Peyer's patch (tissue), 4 donors: ENCODE measurements at regions not wholly inside any gene's neighbourhood (a gene's known extent, or its start where the extent isn't known, plus 50 kb on each side); places are given as distances from the start of the nearest gene placed in this dataset.

Experiments
- DNase-seq, 3 donors: peaks; one replicate each; pipeline ENCODE4 v3.0.0-alpha.2; 2017 to 2019
- H3K27ac ChIP-seq, 4 donors: fragments of 200-600 bp; sonication (generic); one replicate each; pipeline ENCODE4 v1.5.1; 2016 to 2019
- H3K27me3 ChIP-seq, 2 donors: fragments of 200-600 bp; sonication (generic); one replicate each; pipeline ENCODE4 v1.5.1; 2019
- H3K36me3 ChIP-seq, 3 donors: fragments of 200-600 bp; sonication (generic); one replicate each; pipeline ENCODE4 v1.5.1; 2016 to 2019
- H3K4me1 ChIP-seq, 4 donors: fragments of 200-600 bp; sonication (generic); one replicate each; pipeline ENCODE4 v1.5.1; 2016 to 2019
- H3K4me3 ChIP-seq, 4 donors: fragments of 200-600 bp; sonication (generic); 1 replicate in 3 of 4; 2 replicates in 1 of 4; pipeline ENCODE4 v1.5.1; 2016 to 2019; ENCODE audit warnings: mild to moderate bottlenecking in 1 of 4
- H3K9me3 ChIP-seq, 4 donors: fragments of 200-600 bp; sonication (generic); one replicate each; pipeline ENCODE4 v1.5.1; 2016 to 2019; ENCODE audit warnings: mild to moderate bottlenecking in 1 of 4
- POLR2A ChIP-seq, 2 donors: fragments of 450-650 bp; IDR thresholded peaks; one replicate each; pipeline ENCODE4 v1.5.1; 2017; ENCODE audit warnings: antibody characterized with exemption in 2 of 2, mild to moderate bottlenecking in 2 of 2, moderate library complexity in 2 of 2
- TF ChIP-seq, protein P1 (sequence below), 6 experiments: fragments of 450-650 bp in 4 of 6; fragments of 200-600 bp in 2 of 6; sonication (generic) in 1 of 6; IDR thresholded peaks; one replicate each; pipeline ENCODE4 v1.5.1; 2017 to 2019; ENCODE audit warnings: antibody characterized with exemption in 6 of 6, mild to moderate bottlenecking in 3 of 6, moderate library complexity in 1 of 6

DNA sequence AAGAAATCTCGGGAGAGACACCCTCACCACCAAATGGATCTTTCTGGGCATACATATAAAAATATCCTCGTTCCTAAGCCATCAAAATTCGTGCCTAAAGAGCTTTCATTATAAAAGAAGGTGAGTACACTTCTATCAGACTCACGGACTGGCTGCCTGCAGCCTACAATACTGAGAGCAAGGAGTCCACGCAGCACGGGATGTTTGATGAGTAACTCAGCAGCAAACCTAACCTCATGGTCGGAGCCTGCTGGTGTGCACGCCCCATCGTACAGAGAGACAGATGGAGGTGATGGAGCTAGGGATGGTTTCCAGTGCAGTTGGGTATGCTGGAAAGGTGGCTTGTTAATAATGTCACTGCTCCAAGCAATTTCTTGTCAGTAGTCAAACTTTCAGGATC is 256.2 kb downstream of the FIGN start:
- DNase-seq = no peak
- H3K9me3 ChIP-seq = no peaks in the 10 kb centered on the region
- H3K4me3 ChIP-seq = no peak overlapping the region
- H3K27ac ChIP-seq = no peak overlapping the region
- no peaks in the 10 kb centered on the region for H3K36me3 ChIP-seq
- no peaks in the 10 kb centered on the region for H3K4me1 ChIP-seq
- no peak for TF ChIP-seq POLR2A (IDR thresholded peaks at IDR 0.05)
- TF ChIP-seq, protein P1, sequence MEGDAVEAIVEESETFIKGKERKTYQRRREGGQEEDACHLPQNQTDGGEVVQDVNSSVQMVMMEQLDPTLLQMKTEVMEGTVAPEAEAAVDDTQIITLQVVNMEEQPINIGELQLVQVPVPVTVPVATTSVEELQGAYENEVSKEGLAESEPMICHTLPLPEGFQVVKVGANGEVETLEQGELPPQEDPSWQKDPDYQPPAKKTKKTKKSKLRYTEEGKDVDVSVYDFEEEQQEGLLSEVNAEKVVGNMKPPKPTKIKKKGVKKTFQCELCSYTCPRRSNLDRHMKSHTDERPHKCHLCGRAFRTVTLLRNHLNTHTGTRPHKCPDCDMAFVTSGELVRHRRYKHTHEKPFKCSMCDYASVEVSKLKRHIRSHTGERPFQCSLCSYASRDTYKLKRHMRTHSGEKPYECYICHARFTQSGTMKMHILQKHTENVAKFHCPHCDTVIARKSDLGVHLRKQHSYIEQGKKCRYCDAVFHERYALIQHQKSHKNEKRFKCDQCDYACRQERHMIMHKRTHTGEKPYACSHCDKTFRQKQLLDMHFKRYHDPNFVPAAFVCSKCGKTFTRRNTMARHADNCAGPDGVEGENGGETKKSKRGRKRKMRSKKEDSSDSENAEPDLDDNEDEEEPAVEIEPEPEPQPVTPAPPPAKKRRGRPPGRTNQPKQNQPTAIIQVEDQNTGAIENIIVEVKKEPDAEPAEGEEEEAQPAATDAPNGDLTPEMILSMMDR (IDR thresholded peaks at IDR 0.05) = no peak
- H3K27me3 ChIP-seq = no peaks in the 10 kb centered on the region

GRCh38 chr2:163475815-163476214 is 260.0 kb downstream of the FIGN start:
- no peak for DNase-seq
- no peaks in the 10 kb centered on the region for H3K4me1 ChIP-seq
- no peak overlapping the region for H3K4me3 ChIP-seq
- no peaks in the 10 kb centered on the region for H3K36me3 ChIP-seq
- no peaks in the 10 kb centered on the region for H3K27me3 ChIP-seq
- H3K27ac ChIP-seq = no peak overlapping the region
- TF ChIP-seq, protein P1 (IDR thresholded peaks at IDR 0.05) = no peak
- no peak for TF ChIP-seq POLR2A (IDR thresholded peaks at IDR 0.05)
- H3K9me3 ChIP-seq = no peaks in the 10 kb centered on the region

DNA sequence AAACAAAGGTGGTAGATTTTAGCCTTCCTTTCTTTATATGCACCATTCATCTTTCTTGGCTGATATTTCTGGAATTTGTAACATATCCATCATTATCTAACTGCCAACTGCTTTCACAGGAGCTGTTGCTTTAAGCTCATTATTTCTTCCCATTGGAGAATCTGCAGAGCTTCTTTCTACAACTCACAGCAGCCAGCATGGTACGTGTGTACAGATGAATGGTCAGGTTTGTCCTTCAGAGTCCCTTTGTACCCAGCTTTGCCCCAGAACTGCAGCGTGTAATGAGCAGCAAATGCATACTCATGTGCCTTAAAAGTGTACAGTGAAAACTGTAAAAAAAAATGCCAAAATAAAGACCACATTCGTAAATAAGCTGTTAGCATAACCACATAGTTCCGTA is 260.9 kb downstream of the FIGN start:
- no peak for DNase-seq
- H3K4me1 ChIP-seq = no peaks in the 10 kb centered on the region
- H3K27ac ChIP-seq = no peak overlapping the region
- TF ChIP-seq POLR2A (IDR thresholded peaks at IDR 0.05) = no peak
- TF ChIP-seq, protein P1 (IDR thresholded peaks at IDR 0.05) = no peak
- H3K27me3 ChIP-seq = no peaks in the 10 kb centered on the region
- H3K36me3 ChIP-seq = no peaks in the 10 kb centered on the region
- H3K4me3 ChIP-seq = no peak overlapping the region
- no peaks in the 10 kb centered on the region for H3K9me3 ChIP-seq

DNA sequence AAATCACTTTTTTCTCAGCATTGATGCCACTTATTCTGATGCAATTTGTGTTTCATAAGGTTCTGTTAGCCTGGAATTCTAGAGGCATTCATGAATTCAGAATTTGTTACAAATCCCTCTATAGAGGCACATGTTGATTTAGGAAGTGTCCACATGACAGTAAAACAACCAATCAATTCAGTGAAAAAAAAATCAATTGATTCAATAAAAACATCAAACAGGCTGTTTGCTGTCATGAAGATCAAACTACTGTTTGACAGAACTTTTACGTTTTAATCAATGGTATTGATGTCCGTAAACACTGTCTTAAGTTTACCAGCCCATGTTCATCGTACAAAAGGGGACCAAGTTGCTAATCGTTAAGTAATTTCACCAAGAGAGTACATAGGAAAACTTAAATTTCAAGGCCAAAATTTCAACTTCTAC is 261.5 kb downstream of the FIGN start:
- Histone ChIP-seq H3K27ac (no peak overlapping the region), H3K9me3 (no peaks in the 10 kb centered on the region), H3K4me1 (no peaks in the 10 kb centered on the region), H3K4me3 (no peak overlapping the region), H3K27me3 (no peaks in the 10 kb centered on the region), H3K36me3 (no peaks in the 10 kb centered on the region)
- DNase-seq = no peak
- no peak for TF ChIP-seq POLR2A (IDR thresholded peaks at IDR 0.05)
- TF ChIP-seq, protein P1 (IDR thresholded peaks at IDR 0.05) = no peak

- H3K27me3 ChIP-seq = no peaks in the 10 kb centered on the region
- no peaks in the 10 kb centered on the region for H3K4me1 ChIP-seq
- H3K9me3 ChIP-seq = no peaks in the 10 kb centered on the region
- H3K4me3 ChIP-seq = no peak overlapping the region
- no peak for DNase-seq
- no peaks in the 10 kb centered on the region for H3K36me3 ChIP-seq
- no peak overlapping the region for H3K27ac ChIP-seq
- TF ChIP-seq, protein P1 (IDR thresholded peaks at IDR 0.05) = no peak
- TF ChIP-seq POLR2A (IDR thresholded peaks at IDR 0.05) = no peak
Measured at GRCh38 chr2:163471947-163472346, 263.9 kb downstream of the FIGN start.

DNA sequence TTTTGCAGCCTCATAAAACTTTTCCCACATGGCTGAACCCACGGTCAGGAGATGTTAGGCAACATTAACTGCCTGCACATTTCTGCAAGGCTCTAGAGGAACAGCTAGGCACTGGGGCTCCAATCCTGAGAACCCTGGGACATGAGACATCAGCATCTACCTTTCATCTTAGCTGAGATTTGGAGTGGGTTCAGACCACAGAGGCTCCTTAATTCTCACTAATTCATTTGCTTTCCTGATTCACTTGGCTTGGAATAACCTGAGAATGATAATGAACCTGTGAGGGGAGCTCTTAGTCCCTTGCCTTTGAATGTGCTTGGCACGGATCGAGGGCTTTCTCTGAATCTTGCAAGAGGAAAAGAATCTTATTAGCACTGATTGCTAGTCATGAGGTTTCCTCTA is 266.2 kb downstream of the FIGN start:
- Histone ChIP-seq H3K4me3 (no peak overlapping the region), H3K4me1 (no peaks in the 10 kb centered on the region), H3K9me3 (no peaks in the 10 kb centered on the region), H3K36me3 (no peaks in the 10 kb centered on the region), H3K27me3 (no peaks in the 10 kb centered on the region), H3K27ac (no peak overlapping the region)
- no peak for DNase-seq
- TF ChIP-seq, protein P1 (IDR thresholded peaks at IDR 0.05) = no peak
- TF ChIP-seq POLR2A (IDR thresholded peaks at IDR 0.05) = no peak
